Ishikawa (cell line): ENCODE measurements at regions not wholly inside any gene's neighbourhood (a gene's known extent, or its start where the extent isn't known, plus 50 kb on each side); places are given as distances from the start of the nearest gene placed in this dataset.

ENCODE experiments used
- CEBPB ChIP-seq: IDR thresholded peaks from 2 replicates; pipeline ENCODE4 v1.6.1; 2012
- CREB1 ChIP-seq: IDR thresholded peaks from 2 replicates; pipeline ENCODE4 v1.6.1; 2012; ENCODE audit warnings: low read depth
- EGR1 ChIP-seq: IDR thresholded peaks from 2 replicates; pipeline ENCODE4 v1.6.1; 2012
- EP300 ChIP-seq: IDR thresholded peaks from 2 replicates; pipeline ENCODE4 v1.6.1; 2012; ENCODE audit warnings: borderline replicate concordance
- FOXM1 ChIP-seq: IDR thresholded peaks from 2 replicates; pipeline ENCODE4 v1.6.1; 2012; ENCODE audit warnings: low read depth, borderline replicate concordance
- MAX ChIP-seq: IDR thresholded peaks from 2 replicates; pipeline ENCODE4 v1.6.1; 2012
- NFIC ChIP-seq: IDR thresholded peaks from 2 replicates; pipeline ENCODE4 v1.6.1; 2012
- RAD21 ChIP-seq: IDR thresholded peaks from 2 replicates; pipeline ENCODE4 v1.6.1; 2012; ENCODE audit warnings: low read depth
- REST ChIP-seq: IDR thresholded peaks from 2 replicates; pipeline ENCODE4 v1.6.1; 2012; ENCODE audit warnings: low read depth, mild to moderate bottlenecking
- TAF1 ChIP-seq: IDR thresholded peaks from 2 replicates; pipeline ENCODE4 v1.6.1; 2012; ENCODE audit warnings: low read depth, mild to moderate bottlenecking
- TCF12 ChIP-seq: IDR thresholded peaks from 2 replicates; pipeline ENCODE4 v1.6.1; 2012; ENCODE audit warnings: low read depth
- TEAD4 ChIP-seq: IDR thresholded peaks from 2 replicates; pipeline ENCODE4 v1.6.1; 2012
- USF1 ChIP-seq: IDR thresholded peaks from 2 replicates; pipeline ENCODE4 v1.6.1; 2012
- YY1 ChIP-seq: IDR thresholded peaks from 2 replicates; pipeline ENCODE4 v1.6.1; 2012; ENCODE audit warnings: low read depth
- ZBTB7A ChIP-seq: IDR thresholded peaks from 2 replicates; pipeline ENCODE4 v1.6.1; 2012; ENCODE audit warnings: low read depth

GRCh38 chrX:65866146-65866545 lies 173.7 kb downstream of the VSIG4 start:
- TF ChIP-seq TAF1, result no peak
- TF ChIP-seq MAX, result no peak
- TF ChIP-seq CEBPB, result no peak
- TF ChIP-seq TEAD4, result no peak
- TF ChIP-seq FOXM1, result no peak
- TF ChIP-seq ZBTB7A, result no peak
- no peak for TF ChIP-seq RAD21
- TF ChIP-seq EGR1, result no peak
- TF ChIP-seq USF1, result no peak
- TF ChIP-seq NFIC, result no peak
- TF ChIP-seq CREB1, result no peak
- TF ChIP-seq YY1, result no peak

GRCh38 chrX:65862638-65863037 lies 177.2 kb downstream of the VSIG4 start:
- no peak for TF ChIP-seq CREB1
- TF ChIP-seq NFIC, result no peak
- TF ChIP-seq TCF12, result no peak
- no peak for TF ChIP-seq FOXM1
- TF ChIP-seq TAF1, result no peak
- TF ChIP-seq USF1, result no peak
- no peak for TF ChIP-seq YY1
- no peak for TF ChIP-seq TEAD4
- no peak for TF ChIP-seq ZBTB7A
- no peak for TF ChIP-seq CEBPB
- no peak for TF ChIP-seq EP300
- no peak for TF ChIP-seq RAD21
- no peak for TF ChIP-seq EGR1
- no peak for TF ChIP-seq REST

GRCh38 chrX:65859299-65859698 lies 180.6 kb downstream of the VSIG4 start:
- TF ChIP-seq REST (no peak), YY1 (no peak), FOXM1 (no peak)

- TF ChIP-seq CEBPB (no peak), USF1 (no peak), TCF12 (no peak), CREB1 (no peak), ZBTB7A (no peak), MAX (no peak), TEAD4 (no peak), REST (no peak), FOXM1 (no peak), EP300 (no peak), TAF1 (no peak)
Measured at GRCh38 chrX:65846974-65847373, 179.5 kb downstream of the MSN start.

- no peak for TF ChIP-seq FOXM1
- TF ChIP-seq NFIC, result no peak
- TF ChIP-seq EP300, result no peak
- no peak for TF ChIP-seq RAD21
- TF ChIP-seq ZBTB7A, result no peak
- TF ChIP-seq TEAD4, result no peak
- TF ChIP-seq TCF12, result no peak
- no peak for TF ChIP-seq CEBPB
- TF ChIP-seq TAF1, result no peak
- no peak for TF ChIP-seq USF1
- TF ChIP-seq MAX, result no peak
- no peak for TF ChIP-seq EGR1
- no peak for TF ChIP-seq REST
- TF ChIP-seq YY1, result no peak
- TF ChIP-seq CREB1, result no peak
Measured at GRCh38 chrX:65841263-65841662, 173.8 kb downstream of the MSN start.
